Bronchial epithelial cell (primary cell): ENCODE measurements at regions not wholly inside any gene's neighbourhood (a gene's known extent, or its start where the extent isn't known, plus 50 kb on each side); places are given as distances from the start of the nearest gene placed in this dataset.

Experiments
- DNase-seq: peaks from one replicate; pipeline ENCODE4 v3.0.0-alpha.2; 2010; ENCODE audit warnings: low read depth
- FAIRE-seq: peaks from 2 replicates; lab custom pipeline; 2011; peaks lifted over from hg19 to GRCh38; lab: Jason Lieb, UNC
- H3K27me3 ChIP-seq: 2 replicates; pipeline ENCODE4 v1.5.1; 2011; ENCODE audit warnings: low read length; ENCODE audit not compliant: control insufficient read depth, insufficient read depth
- H3K36me3 ChIP-seq: 2 replicates; pipeline ENCODE4 v1.5.1; 2011; ENCODE audit warnings: low read length; ENCODE audit not compliant: control insufficient read depth, insufficient read depth
- H3K4me3 ChIP-seq: 2 replicates; pipeline ENCODE4 v1.5.1; 2011; ENCODE audit warnings: mild to moderate bottlenecking, low read depth, low read length, control low read depth
- CTCF ChIP-seq: IDR thresholded peaks from 2 replicates; pipeline ENCODE4 v1.5.1; 2011; ENCODE audit warnings: mild to moderate bottlenecking, moderate library complexity, low read length, control low read depth, inconsistent platforms; ENCODE audit not compliant: insufficient read depth, severe bottlenecking

DNA sequence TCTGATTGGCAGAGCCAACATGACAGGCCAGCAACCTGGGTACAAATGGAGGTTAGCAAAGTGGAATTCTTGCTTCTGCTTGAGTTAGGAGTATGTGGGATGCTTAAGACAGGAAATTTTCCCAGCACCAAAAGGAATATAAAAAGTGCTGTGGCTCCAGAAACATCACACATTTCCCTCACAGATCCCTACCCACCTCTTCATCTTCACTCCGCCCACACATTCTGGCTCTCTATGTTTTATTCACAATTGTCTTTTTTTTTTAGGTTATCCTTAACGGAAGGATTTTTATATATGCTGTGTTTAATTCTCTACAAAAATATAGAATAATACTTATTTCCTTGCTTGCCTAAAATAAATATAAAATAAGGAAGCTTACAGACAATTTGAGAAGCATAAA is 563.3 kb upstream of the HS3ST5 start:
- H3K36me3 ChIP-seq: no peaks in the 10 kb centered on the region
- no peaks in the 10 kb centered on the region for H3K27me3 ChIP-seq
- no peak for TF ChIP-seq CTCF
- no peak overlapping the region for H3K4me3 ChIP-seq
- DNase-seq (no peak), FAIRE-seq (no peak)

DNA sequence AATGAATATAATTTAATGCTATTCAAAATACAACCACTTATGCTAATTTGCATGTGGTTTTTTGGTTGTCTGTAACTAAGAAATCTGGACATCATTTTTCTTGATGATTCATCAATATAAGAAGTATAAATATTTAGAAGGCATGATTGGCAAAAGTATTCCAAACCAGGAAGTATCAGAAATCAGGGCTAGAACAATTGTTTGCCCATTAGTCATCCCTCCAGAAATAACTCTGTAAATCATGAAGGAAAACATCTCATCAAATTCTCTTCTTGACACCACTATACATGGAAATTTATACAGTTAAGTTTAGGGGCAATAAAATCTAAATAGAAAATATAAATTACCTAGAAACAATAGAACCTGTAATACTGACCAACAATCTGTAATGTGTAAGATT is 554.7 kb upstream of the HS3ST5 start:
- H3K4me3 ChIP-seq: no peak overlapping the region
- H3K27me3 ChIP-seq: no peaks in the 10 kb centered on the region
- FAIRE-seq: no peak
- no peak for TF ChIP-seq CTCF
- H3K36me3 ChIP-seq: no peaks in the 10 kb centered on the region
- peak; percentile 32 for DNase-seq

DNA sequence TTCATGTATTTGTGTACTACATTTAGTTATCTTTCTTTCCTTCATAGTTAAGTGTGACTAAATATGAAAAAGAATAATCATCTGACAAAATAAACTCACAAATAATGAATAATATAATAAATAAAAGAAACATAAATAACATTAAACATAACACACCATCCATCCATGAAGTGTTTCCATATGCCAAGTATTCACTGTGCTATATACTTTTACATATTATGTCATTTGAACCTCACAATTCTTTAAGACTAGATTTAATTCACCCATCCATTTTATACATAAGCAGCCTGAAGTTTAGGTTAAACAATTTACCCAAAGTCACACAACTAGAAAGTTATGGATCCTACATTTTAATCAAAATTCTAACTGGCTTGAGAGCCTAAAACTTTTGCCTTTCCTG is 549.4 kb upstream of the HS3ST5 start:
- no peak for FAIRE-seq
- H3K36me3 ChIP-seq: no peaks in the 10 kb centered on the region
- H3K27me3 ChIP-seq: no peaks in the 10 kb centered on the region
- TF ChIP-seq CTCF: no peak
- DNase-seq: no peak
- no peak overlapping the region for H3K4me3 ChIP-seq

- FAIRE-seq: no peak
- no peak for TF ChIP-seq CTCF
Observed at GRCh38 chr6:114888241-114888640, 545.4 kb upstream of the HS3ST5 start.

DNA sequence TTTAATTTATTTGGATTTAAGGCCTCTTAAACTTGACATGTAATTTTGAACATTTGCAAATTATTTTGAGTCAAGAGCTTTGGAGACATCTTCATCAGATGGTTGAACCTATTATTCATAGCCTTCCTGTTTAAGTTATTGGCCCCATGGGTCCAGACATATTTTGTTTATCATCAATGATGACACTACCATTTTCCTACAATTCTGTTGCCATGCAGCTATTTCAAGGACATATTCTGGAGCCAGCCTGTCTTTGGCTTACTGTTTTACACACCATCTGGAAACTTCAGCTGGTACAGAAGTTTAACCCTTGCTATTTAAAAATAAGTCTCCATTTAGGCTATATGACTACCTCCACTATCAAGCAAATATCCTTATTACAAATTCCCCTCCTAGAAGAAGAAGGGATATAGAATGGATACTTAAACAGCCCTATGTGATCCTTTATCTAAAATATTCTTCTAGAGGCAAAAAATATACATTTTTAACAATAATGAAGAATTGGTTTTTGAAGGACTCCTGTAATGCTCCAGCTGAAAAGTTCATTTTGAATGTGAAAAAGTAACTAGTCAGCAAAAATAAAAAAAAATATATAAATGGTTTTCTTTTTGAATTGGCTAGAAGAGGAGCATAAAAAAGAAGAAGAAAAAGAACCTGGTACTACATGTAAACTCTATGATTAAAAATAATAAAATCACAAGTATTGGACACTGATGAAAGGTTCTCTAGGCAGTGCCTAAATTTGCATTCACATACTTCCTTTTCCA is 544.0 kb upstream of the HS3ST5 start:
- no peak for TF ChIP-seq CTCF
- Histone ChIP-seq H3K4me3 (no peak overlapping the region), H3K27me3 (no peaks in the 10 kb centered on the region), H3K36me3 (no peaks in the 10 kb centered on the region)
- no peak for FAIRE-seq
- no peak for DNase-seq

More at GRCh38 chr6:114888241-114888640, 545.4 kb upstream of the HS3ST5 start:
- Histone ChIP-seq H3K27me3 (no peaks in the 10 kb centered on the region), H3K36me3 (no peaks in the 10 kb centered on the region), H3K4me3 (no peak overlapping the region)
- no peak for DNase-seq

DNA sequence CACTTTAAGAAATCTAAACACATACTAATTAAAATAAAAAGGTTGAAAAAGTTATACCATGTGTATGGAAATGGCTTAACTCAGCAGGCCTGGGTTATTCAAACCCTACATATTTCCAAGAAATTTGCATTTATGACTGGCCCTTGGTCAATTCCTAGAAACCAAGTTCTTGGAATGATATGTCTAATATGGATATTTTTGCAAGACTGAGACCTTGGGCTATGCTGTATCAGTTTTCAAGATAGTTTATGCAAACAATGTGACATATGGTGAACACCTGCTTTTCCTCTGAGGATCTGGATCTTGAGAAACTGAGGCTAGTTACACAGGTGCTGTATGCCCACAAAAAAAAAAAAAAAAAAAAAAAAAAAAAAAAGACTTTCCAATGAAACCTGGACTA is 536.9 kb upstream of the HS3ST5 start:
- no peak for TF ChIP-seq CTCF
- no peaks in the 10 kb centered on the region for H3K36me3 ChIP-seq
- DNase-seq (no peak), FAIRE-seq (no peak)
- H3K4me3 ChIP-seq: no peak overlapping the region
- no peaks in the 10 kb centered on the region for H3K27me3 ChIP-seq
